ENCODE measurements at regions not wholly inside any gene's neighbourhood (a gene's known extent, or its start where the extent isn't known, plus 50 kb on each side); places are given as distances from the start of the nearest gene placed in this dataset.

DNA sequence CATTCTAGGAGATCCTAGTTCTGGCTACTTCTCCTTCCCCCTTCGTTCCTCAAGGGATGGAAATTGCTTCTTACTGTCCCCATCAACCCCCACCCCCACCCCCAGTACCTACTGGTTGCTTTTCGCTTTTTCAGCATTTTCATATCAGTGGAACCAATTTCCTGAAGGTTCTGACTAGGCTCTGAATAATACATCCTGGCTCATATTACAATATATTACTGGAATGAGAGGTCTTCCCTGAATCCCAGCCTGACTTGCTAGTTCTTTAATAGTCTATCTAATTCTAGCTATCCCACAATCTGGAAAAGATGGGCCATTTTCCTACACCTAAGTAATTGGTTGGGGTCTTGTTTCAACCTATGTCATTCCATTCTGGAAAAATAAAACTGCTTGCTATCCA lies 207.4 kb downstream of the COG6 start:
- TF ChIP-seq CTCF (IDR thresholded peaks at IDR 0.05), result no peak
- no peak for TF ChIP-seq POLR2A (IDR thresholded peaks at IDR 0.05)
